GM12878 (cell line): ENCODE measurements at regions not wholly inside any gene's neighbourhood (a gene's known extent, or its start where the extent isn't known, plus 50 kb on each side); places are given as distances from the start of the nearest gene placed in this dataset.

Experiments used
- ATAC-seq: fragments of 200-7000 bp; cut with Tn5 transposase; 3 replicates; pipeline ENCODE4 v1.9.1; 2020; ENCODE audit warnings: mild to moderate bottlenecking, moderate library complexity
- BruUV-seq: library from RNA; stranded (reverse); fragments of 400-500 nt; replicated peaks from 2 replicates; lab custom pipeline; 2021; lab: Mats Ljungman, UMichigan
- CTCF ChIA-PET: fragments of 300-600 bp; sonication (Branson Sonifier 250); formaldehyde crosslinking; extraction: SDS; loops from one replicate; lab custom pipeline; 2021; ENCODE audit warnings: inconsistent platforms; lab: Yijun Ruan, JAX
- POLR2A ChIA-PET: fragments of 350-600 bp; formaldehyde crosslinking; extraction: SDS; loops from one replicate; lab custom pipeline; 2021; ENCODE audit warnings: inconsistent platforms; lab: Charles Lee
- RAD21 ChIA-PET: fragments of 300-600 bp; sonication (Branson Sonifier 250); formaldehyde crosslinking; loops from one replicate; lab custom pipeline; 2023; ENCODE audit warnings: antibody characterized with exemption; ENCODE audit not compliant: unreplicated experiment; lab: Charles Lee
- SMC1A ChIA-PET: fragments of 300-600 bp; sonication (Branson Sonifier 250); formaldehyde crosslinking; loops from one replicate; lab custom pipeline; 2023; ENCODE audit not compliant: unreplicated experiment, uncharacterized antibody; lab: Charles Lee
- DNase-seq: peaks from one replicate; pipeline ENCODE4 v3.0.0-alpha.2; 2011; ENCODE audit warnings: low read depth, low spot score
- FAIRE-seq: peaks from 3 replicates; lab custom pipeline; 2011; peaks lifted over from hg19 to GRCh38; lab: Jason Lieb, UNC
- H2AFZ ChIP-seq: 2 replicates; pipeline ENCODE4 v1.6.0; 2011; ENCODE audit warnings: low read depth, low read length, control low read depth; ENCODE audit not compliant: control insufficient read depth
- H3K27ac ChIP-seq: 2 replicates; pipeline ENCODE4 v1.5.1; 2011; ENCODE audit warnings: control low read depth; ENCODE audit not compliant: control insufficient read depth, insufficient read depth
- H3K27me3 ChIP-seq, 2 experiments: replicated peaks in 1 of 2; 2 replicates each; pipeline versions ENCODE4 v1.6.0 to v1.6.1; 2011; ENCODE audit warnings: low read length in 1 of 2; ENCODE audit not compliant: control insufficient read depth in 2 of 2, insufficient read depth in 2 of 2
- H3K36me3 ChIP-seq, 2 experiments: 2 replicates each; pipeline ENCODE4 v1.5.1; 2011; ENCODE audit warnings: low read length in 1 of 2; ENCODE audit not compliant: control insufficient read depth in 2 of 2, insufficient read depth in 2 of 2
- H3K4me1 ChIP-seq: 2 replicates; pipeline ENCODE4 v1.6.1; 2011; ENCODE audit warnings: mild to moderate bottlenecking, low read length, moderate library complexity, mixed read lengths; ENCODE audit not compliant: control insufficient read depth, insufficient read depth
- H3K4me2 ChIP-seq: 2 replicates; pipeline ENCODE4 v1.6.0; 2011; ENCODE audit warnings: control low read depth; ENCODE audit not compliant: control insufficient read depth, insufficient read depth
- H3K4me3 ChIP-seq: fragments of 200-600 bp; sonication (generic); 2 replicates; pipeline ENCODE4 v1.5.1; 2016
- H3K79me2 ChIP-seq: 2 replicates; pipeline ENCODE4 v1.6.0; 2011; ENCODE audit warnings: low read length; ENCODE audit not compliant: control insufficient read depth, insufficient read depth
- H3K9ac ChIP-seq: 2 replicates; pipeline ENCODE4 v1.8.0; 2011; ENCODE audit warnings: low read length, control low read depth, mixed read lengths; ENCODE audit not compliant: control insufficient read depth, insufficient read depth
- H3K9me3 ChIP-seq: replicated peaks from 3 replicates; pipeline ENCODE4 v1.5.1; 2011; ENCODE audit warnings: mild to moderate bottlenecking, low read length; ENCODE audit not compliant: control insufficient read depth, insufficient read depth
- H4K20me1 ChIP-seq: 2 replicates; pipeline ENCODE4 v1.6.0; 2011; ENCODE audit not compliant: control insufficient read depth, insufficient read depth
- EZH2 ChIP-seq: IDR thresholded peaks from 2 replicates; pipeline ENCODE4 v1.6.1; 2012; ENCODE audit warnings: low read depth, mild to moderate bottlenecking, control low read depth, inconsistent platforms, low read length, borderline replicate concordance; ENCODE audit not compliant: control insufficient read depth
- RAD21 ChIP-seq: IDR thresholded peaks from 2 replicates; pipeline ENCODE4 v1.6.1; 2011; ENCODE audit warnings: mild to moderate bottlenecking, low read depth, low read length, moderate library complexity; ENCODE audit not compliant: insufficient read depth
- SIN3A ChIP-seq: IDR thresholded peaks from 2 replicates; pipeline ENCODE4 v1.6.1; 2012; ENCODE audit warnings: low read depth, low read length, improper control_type of control experiment
- SMAD1 ChIP-seq: fragments of 450-650 bp; IDR thresholded peaks from 2 replicates; pipeline ENCODE4 v1.6.1; 2018; ENCODE audit warnings: mild to moderate bottlenecking, low read depth; ENCODE audit not compliant: partially characterized antibody
- SMAD5 ChIP-seq: IDR thresholded peaks from 2 replicates; pipeline ENCODE4 v1.6.1; 2016; ENCODE audit warnings: antibody characterized with exemption, low read depth
- SP1 ChIP-seq: IDR thresholded peaks from one replicate; pipeline ENCODE4 v1.6.1; 2011; ENCODE audit warnings: low read depth, low read length
- TCF7 ChIP-seq: IDR thresholded peaks from 2 replicates; pipeline ENCODE4 v1.6.1; 2014; ENCODE audit warnings: antibody characterized with exemption, borderline replicate concordance
- WGBS: methylation state at CpG from one replicate; pipeline ENCODE4 v1.1.6; 2016; ENCODE audit warnings: low lambda C conversion rate; ENCODE audit not compliant: insufficient replicate concordance, insufficient coverage; ENCODE audit errors: missing lambda C conversion rate; 5-methylcytosine and 5-hydroxymethylcytosine counted together
- in situ Hi-C: fragments of 300-500 bp; cut with MboI; formaldehyde crosslinking; loops from 9 replicates; pipeline ENCODE4 v1.14.3; 2018; ENCODE audit warnings: mixed read lengths
- intact Hi-C: fragments of 100-400 bp; cut with micrococcal nuclease; formaldehyde crosslinking; loops from one replicate; pipeline ENCODE4 v1.14.2; 2022; ENCODE audit not compliant: unreplicated experiment
- TF ChIP-seq, protein P1 (sequence below): fragments of 450-650 bp; IDR thresholded peaks from 2 replicates; pipeline ENCODE4 v1.6.1; 2016; ENCODE audit warnings: mild to moderate bottlenecking
- TF ChIP-seq, protein P2 (sequence below): fragments of 450-650 bp; IDR thresholded peaks from 2 replicates; pipeline ENCODE4 v1.6.1; 2017; ENCODE audit warnings: mild to moderate bottlenecking, moderate library complexity

DNA sequence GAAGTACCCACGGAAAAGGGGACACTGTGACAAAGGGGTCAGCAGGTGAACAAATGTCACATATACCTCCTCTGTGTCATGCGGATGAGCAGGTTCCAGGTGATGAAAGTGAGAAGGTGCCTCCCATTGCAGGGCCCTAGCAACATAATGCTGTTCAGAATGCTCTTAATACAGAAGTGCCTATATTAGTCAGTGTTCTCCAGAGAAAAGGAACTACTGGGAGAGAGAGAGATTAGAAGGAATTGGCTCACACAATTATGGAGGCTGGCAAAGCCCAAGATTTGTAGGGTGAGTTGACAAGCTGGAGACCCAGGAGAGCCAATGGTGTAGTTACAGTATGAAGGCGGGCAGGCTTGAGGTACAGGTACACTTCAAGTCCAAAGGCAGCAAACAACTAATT, 98.1 kb upstream of the CDC42EP3 start:
- ChIA-PET RAD21 (no interaction called here), SMC1A (no interaction called here), CTCF (no interaction called here), POLR2A (no interaction called here)
- no TSS peak for BruUV-seq
- no peak overlapping the region for H3K9ac ChIP-seq
- H3K79me2 ChIP-seq: no peaks in the 10 kb centered on the region
- H3K4me2 ChIP-seq: no peak overlapping the region
- no peak overlapping the region for H2AFZ ChIP-seq
- WGBS: 65% methylated on average over 3 of the region's 3 CpGs
- in situ Hi-C loops (no loop called here), intact Hi-C loops (no loop called here)
- no peak for TF ChIP-seq SMAD5
- TF ChIP-seq EZH2: no peak
- TF ChIP-seq TCF7: no peak
- TF ChIP-seq, protein P1, sequence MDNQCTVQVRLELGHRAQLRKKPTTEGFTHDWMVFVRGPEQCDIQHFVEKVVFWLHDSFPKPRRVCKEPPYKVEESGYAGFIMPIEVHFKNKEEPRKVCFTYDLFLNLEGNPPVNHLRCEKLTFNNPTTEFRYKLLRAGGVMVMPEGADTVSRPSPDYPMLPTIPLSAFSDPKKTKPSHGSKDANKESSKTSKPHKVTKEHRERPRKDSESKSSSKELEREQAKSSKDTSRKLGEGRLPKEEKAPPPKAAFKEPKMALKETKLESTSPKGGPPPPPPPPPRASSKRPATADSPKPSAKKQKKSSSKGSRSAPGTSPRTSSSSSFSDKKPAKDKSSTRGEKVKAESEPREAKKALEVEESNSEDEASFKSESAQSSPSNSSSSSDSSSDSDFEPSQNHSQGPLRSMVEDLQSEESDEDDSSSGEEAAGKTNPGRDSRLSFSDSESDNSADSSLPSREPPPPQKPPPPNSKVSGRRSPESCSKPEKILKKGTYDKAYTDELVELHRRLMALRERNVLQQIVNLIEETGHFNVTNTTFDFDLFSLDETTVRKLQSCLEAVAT: no peak
- TF ChIP-seq RAD21: no peak
- TF ChIP-seq SIN3A: no peak
- no peak for TF ChIP-seq SMAD1
- TF ChIP-seq SP1: no peak
- TF ChIP-seq, protein P2, sequence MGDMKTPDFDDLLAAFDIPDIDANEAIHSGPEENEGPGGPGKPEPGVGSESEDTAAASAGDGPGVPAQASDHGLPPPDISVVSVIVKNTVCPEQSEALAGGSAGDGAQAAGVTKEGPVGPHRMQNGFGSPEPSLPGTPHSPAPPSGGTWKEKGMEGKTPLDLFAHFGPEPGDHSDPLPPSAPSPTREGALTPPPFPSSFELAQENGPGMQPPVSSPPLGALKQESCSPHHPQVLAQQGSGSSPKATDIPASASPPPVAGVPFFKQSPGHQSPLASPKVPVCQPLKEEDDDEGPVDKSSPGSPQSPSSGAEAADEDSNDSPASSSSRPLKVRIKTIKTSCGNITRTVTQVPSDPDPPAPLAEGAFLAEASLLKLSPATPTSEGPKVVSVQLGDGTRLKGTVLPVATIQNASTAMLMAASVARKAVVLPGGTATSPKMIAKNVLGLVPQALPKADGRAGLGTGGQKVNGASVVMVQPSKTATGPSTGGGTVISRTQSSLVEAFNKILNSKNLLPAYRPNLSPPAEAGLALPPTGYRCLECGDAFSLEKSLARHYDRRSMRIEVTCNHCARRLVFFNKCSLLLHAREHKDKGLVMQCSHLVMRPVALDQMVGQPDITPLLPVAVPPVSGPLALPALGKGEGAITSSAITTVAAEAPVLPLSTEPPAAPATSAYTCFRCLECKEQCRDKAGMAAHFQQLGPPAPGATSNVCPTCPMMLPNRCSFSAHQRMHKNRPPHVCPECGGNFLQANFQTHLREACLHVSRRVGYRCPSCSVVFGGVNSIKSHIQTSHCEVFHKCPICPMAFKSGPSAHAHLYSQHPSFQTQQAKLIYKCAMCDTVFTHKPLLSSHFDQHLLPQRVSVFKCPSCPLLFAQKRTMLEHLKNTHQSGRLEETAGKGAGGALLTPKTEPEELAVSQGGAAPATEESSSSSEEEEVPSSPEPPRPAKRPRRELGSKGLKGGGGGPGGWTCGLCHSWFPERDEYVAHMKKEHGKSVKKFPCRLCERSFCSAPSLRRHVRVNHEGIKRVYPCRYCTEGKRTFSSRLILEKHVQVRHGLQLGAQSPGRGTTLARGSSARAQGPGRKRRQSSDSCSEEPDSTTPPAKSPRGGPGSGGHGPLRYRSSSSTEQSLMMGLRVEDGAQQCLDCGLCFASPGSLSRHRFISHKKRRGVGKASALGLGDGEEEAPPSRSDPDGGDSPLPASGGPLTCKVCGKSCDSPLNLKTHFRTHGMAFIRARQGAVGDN: no peak
- H3K27ac ChIP-seq: no peak overlapping the region
- no peaks in the 10 kb centered on the region for H3K36me3 ChIP-seq
- H3K4me1 ChIP-seq: no peaks in the 10 kb centered on the region
- DNase-seq (no peak), FAIRE-seq (no peak), ATAC-seq (no peak)
- no peaks in the 10 kb centered on the region for H3K27me3 ChIP-seq
- H4K20me1 ChIP-seq: no peaks in the 10 kb centered on the region
- H3K4me3 ChIP-seq: no peak overlapping the region
- H3K9me3 ChIP-seq: no peaks in the 10 kb centered on the region; the same call in 2 of the 3 replicates
